GM19043 (cell line): ENCODE measurements at regions not wholly inside any gene's neighbourhood (a gene's known extent, or its start where the extent isn't known, plus 50 kb on each side); places are given as distances from the start of the nearest gene placed in this dataset.

Experiments used
- ATAC-seq: cut with Tn5 transposase; IDR thresholded peaks from one replicate; pipeline ENCODE4 v1.9.1; 2021; ENCODE audit warnings: low read depth; ENCODE audit not compliant: unreplicated experiment

GRCh38 chr1:78410643-78411042, 80.1 kb upstream of the PTGFR start:
- ATAC-seq, result no peak

GRCh38 chr1:78411707-78412106, 79.1 kb upstream of the PTGFR start:
- ATAC-seq, result no peak

- ATAC-seq, result no peak
Measured at GRCh38 chr1:78415165-78415564, 75.6 kb upstream of the PTGFR start.

- ATAC-seq, result no peak
Measured at GRCh38 chr1:78419309-78419708, 71.5 kb upstream of the PTGFR start.

- ATAC-seq, result no peak
Measured at GRCh38 chr1:78420181-78420580, 70.6 kb upstream of the PTGFR start.

- ATAC-seq, result no peak
Measured at GRCh38 chr1:78420688-78421087, 70.1 kb upstream of the PTGFR start.

- no peak for ATAC-seq
Measured at GRCh38 chr1:78424720-78425119, 66.1 kb upstream of the PTGFR start.

- no peak for ATAC-seq
Measured at GRCh38 chr1:78426408-78426807, 64.4 kb upstream of the PTGFR start.

- no peak for ATAC-seq
Measured at GRCh38 chr1:78427506-78427905, 63.3 kb upstream of the PTGFR start.

- no peak for ATAC-seq
Measured at GRCh38 chr1:78432016-78432415, 58.8 kb upstream of the PTGFR start.

GRCh38 chr1:78434351-78434750, 56.4 kb upstream of the PTGFR start:
- ATAC-seq, result no peak

- ATAC-seq, result no peak
Measured at GRCh38 chr1:78436961-78437360, 53.8 kb upstream of the PTGFR start.

- no peak for ATAC-seq
Measured at GRCh38 chr1:78437396-78437795, 53.4 kb upstream of the PTGFR start.

GRCh38 chr1:78437941-78438340, 52.8 kb upstream of the PTGFR start:
- no peak for ATAC-seq

- no peak for ATAC-seq
Measured at GRCh38 chr1:78440381-78440793, 50.4 kb upstream of the PTGFR start.
